K562 (cell line): ENCODE measurements at regions not wholly inside any gene's neighbourhood (a gene's known extent, or its start where the extent isn't known, plus 50 kb on each side); places are given as distances from the start of the nearest gene placed in this dataset.

Experiments
- ATAC-seq: fragments of 200-7000 bp; cut with Tn5 transposase; 3 replicates; pipeline ENCODE4 v1.9.1; 2020; ENCODE audit warnings: moderate library complexity
- BruUV-seq: library from RNA; stranded (reverse); fragments of 400-500 nt; replicated peaks from 2 replicates; lab custom pipeline; 2021; lab: Mats Ljungman, UMichigan
- CTCF ChIA-PET: fragments of 300-600 bp; formaldehyde crosslinking; extraction: SDS; loops from one replicate; lab custom pipeline; 2021; ENCODE audit warnings: low intra/inter-chr PET ratio; lab: Yijun Ruan, JAX
- POLR2A ChIA-PET: fragments of 300-600, 350-650 bp; sonication (Branson Sonifier 250); formaldehyde crosslinking; extraction: SDS; loops from one replicate; lab custom pipeline; 2021; ENCODE audit warnings: antibody characterized with exemption, inconsistent platforms; lab: Yijun Ruan, JAX
- DNase-seq, 4 experiments: peaks; one replicate each; pipeline versions ENCODE4 v3.0.0 to v3.0.0-alpha.2; 2011 to 2018; ENCODE audit warnings: low spot score in 3 of 4, mixed read lengths in 3 of 4; ENCODE audit errors: extremely low read depth in 1 of 4
- FAIRE-seq: peaks from 2 replicates; lab custom pipeline; 2011; peaks lifted over from hg19 to GRCh38; lab: Jason Lieb, UNC
- H2AFZ ChIP-seq: 2 replicates; pipeline ENCODE4 v1.6.0; 2011; ENCODE audit warnings: low read depth, low read length, control low read depth, inconsistent platforms
- H3K27ac ChIP-seq: fragments of 200-600 bp; 3 replicates; pipeline ENCODE4 v1.8.0; 2011; ENCODE audit warnings: low read depth, mild to moderate bottlenecking, control low read depth, inconsistent platforms, low read length, moderate library complexity, mixed read lengths; ENCODE audit errors: extremely low read depth
- H3K27me3 ChIP-seq, 2 experiments: fragments of 300-600 bp in 1 of 2; 2 replicates in 1 of 2; 3 replicates in 1 of 2; pipeline versions ENCODE4 v1.6.0 to v1.8.0; 2011; ENCODE audit warnings: inconsistent platforms in 2 of 2, low read length in 2 of 2, mild to moderate bottlenecking in 1 of 2, mixed read lengths in 1 of 2, moderate library complexity in 1 of 2; ENCODE audit not compliant: control insufficient read depth in 2 of 2, insufficient read depth in 2 of 2
- H3K36me3 ChIP-seq: fragments of 300-600 bp; 3 replicates; pipeline ENCODE4 v1.8.0; 2011; ENCODE audit warnings: mild to moderate bottlenecking, low read length, inconsistent platforms; ENCODE audit not compliant: control insufficient read depth, insufficient read depth
- H3K4me1 ChIP-seq, 2 experiments: fragments of 200-600 bp in 1 of 2; replicated peaks in 1 of 2; 2 replicates in 1 of 2; 3 replicates in 1 of 2; pipeline versions ENCODE4 v1.5.1 to v1.8.0; 2011; ENCODE audit warnings: inconsistent platforms in 2 of 2, low read length in 2 of 2, mild to moderate bottlenecking in 1 of 2, mixed read lengths in 1 of 2, moderate library complexity in 1 of 2; ENCODE audit not compliant: control insufficient read depth in 2 of 2, insufficient read depth in 2 of 2
- H3K4me2 ChIP-seq: 2 replicates; pipeline ENCODE4 v1.6.1; 2011; ENCODE audit warnings: low read length, control low read depth, inconsistent platforms, mixed read lengths; ENCODE audit not compliant: insufficient read depth
- H3K4me3 ChIP-seq: fragments of 200-600 bp; sonication (generic), shearing (Covaris generic); 2 replicates; pipeline ENCODE4 v1.5.1; 2016; ENCODE audit warnings: control low read depth, inconsistent platforms
- H3K79me2 ChIP-seq: fragments of 200-600 bp; 3 replicates; pipeline ENCODE4 v1.8.0; 2011; ENCODE audit warnings: low read length, inconsistent platforms; ENCODE audit not compliant: control insufficient read depth, insufficient read depth
- H3K9ac ChIP-seq, 2 experiments: 2 replicates each; pipeline versions ENCODE4 v1.6.0 to v1.6.1; 2011; ENCODE audit warnings: low read depth in 2 of 2, low read length in 2 of 2, control low read depth in 1 of 2, inconsistent platforms in 1 of 2, mild to moderate bottlenecking in 1 of 2, mixed read lengths in 1 of 2; ENCODE audit not compliant: insufficient read depth in 1 of 2
- H3K9me1 ChIP-seq: one replicate; pipeline ENCODE4 v1.6.0; 2011; ENCODE audit warnings: inconsistent platforms, mild to moderate bottlenecking, low read length, moderate library complexity; ENCODE audit not compliant: control insufficient read depth, insufficient read depth
- H3K9me3 ChIP-seq: replicated peaks from 2 replicates; pipeline ENCODE4 v1.5.1; 2011; ENCODE audit warnings: low read depth, low read length, inconsistent platforms; ENCODE audit not compliant: control insufficient read depth, insufficient read depth
- H4K20me1 ChIP-seq: replicated peaks from 2 replicates; pipeline ENCODE4 v1.6.1; 2011; ENCODE audit warnings: low read length, inconsistent platforms, mixed read lengths; ENCODE audit not compliant: control insufficient read depth, insufficient read depth
- CEBPZ ChIP-seq: fragments of 150-350 bp; IDR thresholded peaks from 2 replicates; pipeline ENCODE4 v1.6.1; 2014; ENCODE audit warnings: low read depth, mild to moderate bottlenecking, low read length, borderline replicate concordance
- EZH2 ChIP-seq: IDR thresholded peaks from 2 replicates; pipeline ENCODE4 v1.6.1; 2012; ENCODE audit warnings: low read depth, mild to moderate bottlenecking, inconsistent platforms, low read length, borderline replicate concordance
- LARP7 ChIP-seq: fragments of 450-650 bp; IDR thresholded peaks from 2 replicates; pipeline ENCODE4 v1.6.1; 2016
- MAZ ChIP-seq, 2 experiments: fragments of 450-650 bp in 1 of 2; sonication (generic) in 1 of 2; formaldehyde crosslinking; IDR thresholded peaks in 1 of 2; conservative IDR thresholded peaks in 1 of 2; 2 replicates each; pipeline versions ENCODE4 v1.4.0 to v1.5.0; 2020; ENCODE audit warnings: mild to moderate bottlenecking in 1 of 2, missing genetic modification reagents in 1 of 2
- MTA2 ChIP-seq: fragments of 450-650 bp; IDR thresholded peaks from 2 replicates; pipeline ENCODE4 v1.6.1; 2016; ENCODE audit warnings: low read depth
- NELFE ChIP-seq: IDR thresholded peaks from 2 replicates; pipeline ENCODE4 v1.6.1; 2011; ENCODE audit warnings: mild to moderate bottlenecking; ENCODE audit not compliant: insufficient read depth, insufficient read length
- POLR3G ChIP-seq: IDR thresholded peaks from 2 replicates; pipeline ENCODE4 v1.6.1; 2011; ENCODE audit not compliant: insufficient read length, insufficient replicate concordance; ENCODE audit errors: extremely low read depth
- ZNF561 ChIP-seq: fragments of 450-650 bp; formaldehyde crosslinking; conservative IDR thresholded peaks from 2 replicates; pipeline ENCODE4 v1.4.0; 2020; ENCODE audit warnings: mild to moderate bottlenecking, moderate library complexity
- ZSCAN32 ChIP-seq: fragments of 450-650 bp; formaldehyde crosslinking; IDR thresholded peaks from 2 replicates; pipeline ENCODE4 v1.4.0; 2020; ENCODE audit warnings: mild to moderate bottlenecking, moderate library complexity
- WGBS: fragments of 100-300 bp; shearing (Covaris generic); methylation state at CpG from one replicate; pipeline ENCODE4 v1.1.6; 2016; ENCODE audit warnings: low coverage, mixed read lengths; ENCODE audit not compliant: insufficient coverage; ENCODE audit errors: missing lambda C conversion rate; 5-methylcytosine and 5-hydroxymethylcytosine counted together
- in situ Hi-C: fragments of 300-500 bp; cut with MboI; formaldehyde crosslinking; loops from 4 replicates; pipeline ENCODE4 v1.15.0; 2018; ENCODE audit warnings: inconsistent platforms, mixed read lengths
- intact Hi-C: fragments of 100-400 bp; cut with micrococcal nuclease; formaldehyde crosslinking; loops from 2 replicates; pipeline ENCODE4 v1.14.2; 2022

- FAIRE-seq, result no peak
- ChIA-PET CTCF (interaction anchor here (0.6 to 0.8 kb wide), 2 partner anchors 105 to 159 kb away, joined by 3 read pairs; no protein-coding TSS in a partner anchor), POLR2A (interaction anchor here (1.2 kb wide), 1 partner anchor 16 kb away, joined by 3 read pairs; no protein-coding TSS in a partner anchor)
Measured at GRCh38 chr1:9449110-9449627, 90.1 kb upstream of the SLC25A33 start.

More at GRCh38 chr1:9449110-9449627, 90.1 kb upstream of the SLC25A33 start:
- TF ChIP-seq LARP7 (no peak), MTA2 (no peak), EZH2 (no peak), ZSCAN32 (CRISPR knock-in tag) (no peak), MAZ (CRISPR knock-in tag; conservative IDR thresholded peaks at IDR 0.05 in 1 of 2, IDR thresholded peaks at IDR 0.05 in 1 of 2) (no peak), CEBPZ (no peak), POLR3G (no peak), NELFE (no peak), ZNF561 (CRISPR knock-in tag) (no peak)
- intact Hi-C loops, result no loop called here
- Histone ChIP-seq H3K9ac (no peak overlapping the region), H4K20me1 (no peaks in the 10 kb centered on the region), H3K27ac (no peak overlapping the region), H3K36me3 (no peaks in the 10 kb centered on the region), H3K79me2 (no peaks in the 10 kb centered on the region), H3K4me1 (peaks cover 0 to 5% of the 10 kb centered on the region in 2 experiments; a peak in 3 of 5 replicates), H3K4me3 (no peak overlapping the region), H3K9me3 (no peaks in the 10 kb centered on the region), H3K4me2 (no peak overlapping the region), H3K9me1 (no peaks in the 10 kb centered on the region), H2AFZ (no peak overlapping the region), H3K27me3 (peaks cover 43 to 73% of the 10 kb centered on the region in 2 experiments)
- DNase-seq (no peak), ATAC-seq (no peak)
- BruUV-seq, result no TSS peak
- WGBS, result under 1% methylated on average over 10 of the region's 10 CpGs
- in situ Hi-C loops, result no loop called here
